IgD-negative memory B cell (primary cell): ENCODE measurements at regions not wholly inside any gene's neighbourhood (a gene's known extent, or its start where the extent isn't known, plus 50 kb on each side); places are given as distances from the start of the nearest gene placed in this dataset.
"Not testable (repeated sequence)": the region's sequence is repeated elsewhere in the genome, so short reads cannot be mapped to it uniquely, and the experiment has no call there.

Experiments
- H3K27ac Mint-ChIP-seq, 3 donors: one replicate each; pipeline ENCODE4 v1.8.0; 2020 to 2022; ENCODE audit warnings: mild to moderate bottlenecking in 3 of 3, mixed read lengths in 3 of 3, moderate library complexity in 1 of 3
- H3K27me3 Mint-ChIP-seq: one replicate; pipeline ENCODE4 v1.8.0; 2021; ENCODE audit warnings: mixed read lengths
- H3K36me3 Mint-ChIP-seq: one replicate; pipeline ENCODE4 v1.8.0; 2020; ENCODE audit warnings: mild to moderate bottlenecking, mixed read lengths
- H3K4me1 Mint-ChIP-seq, 3 donors: one replicate each; pipeline ENCODE4 v1.8.0; 2020 to 2022; ENCODE audit warnings: mixed read lengths in 3 of 3, mild to moderate bottlenecking in 1 of 3
- H3K4me3 Mint-ChIP-seq, 4 donors: one replicate each; pipeline ENCODE4 v1.8.0; 2020 to 2022; ENCODE audit warnings: mild to moderate bottlenecking in 4 of 4, mixed read lengths in 4 of 4, moderate library complexity in 3 of 4
- H3K9me3 Mint-ChIP-seq, 3 donors: one replicate each; pipeline ENCODE4 v1.8.0; 2020 to 2021; ENCODE audit warnings: mixed read lengths in 3 of 3, mild to moderate bottlenecking in 1 of 3

DNA sequence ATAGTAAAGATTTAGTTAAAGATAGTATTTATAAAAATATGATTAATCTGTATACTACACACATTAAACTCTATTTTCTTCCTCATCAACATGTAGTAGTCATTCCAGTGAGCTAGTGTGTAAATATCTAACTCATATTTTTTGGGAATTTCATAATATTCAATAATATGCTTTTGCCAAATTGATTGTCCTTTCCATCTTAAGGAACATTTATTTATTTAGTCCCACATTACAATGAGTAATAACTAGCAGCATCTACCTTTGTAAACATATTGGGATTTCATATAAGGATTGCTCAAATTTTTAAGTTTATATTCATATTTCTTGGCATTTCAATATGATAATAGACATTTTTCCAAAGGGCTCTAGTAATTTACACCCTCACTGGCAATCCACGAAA, 53.9 kb upstream of the GOLGA8B start:
- H3K4me3 Mint-ChIP-seq, result no peak overlapping the region
- H3K27me3 Mint-ChIP-seq, result no peaks in the 10 kb centered on the region
- H3K27ac Mint-ChIP-seq, result no peak overlapping the region
- H3K36me3 Mint-ChIP-seq, result no peaks in the 10 kb centered on the region
- peaks cover 2 to 8% (median 6%) of the 10 kb centered on the region in 3 donors for H3K9me3 Mint-ChIP-seq
- H3K4me1 Mint-ChIP-seq, result no peaks in the 10 kb centered on the region

DNA sequence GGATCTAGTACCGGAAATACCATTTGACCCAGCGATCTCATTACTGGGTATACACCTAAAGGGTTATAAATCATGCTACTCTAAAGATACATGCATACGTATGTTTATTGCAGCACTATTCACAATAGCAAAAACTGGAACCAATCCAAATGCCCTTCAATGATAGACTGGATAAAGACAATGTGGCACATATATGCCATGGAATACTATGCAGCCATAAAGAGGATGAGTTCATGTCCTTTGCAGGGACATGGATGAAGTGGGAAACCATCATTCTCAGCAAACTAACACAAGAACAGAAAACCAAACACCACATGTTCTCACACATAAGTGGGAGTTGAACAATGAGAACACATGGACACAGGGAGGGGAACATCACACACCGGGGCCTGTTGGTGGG, 50.2 kb upstream of the GOLGA8B start:
- H3K36me3 Mint-ChIP-seq, H3K4me1 Mint-ChIP-seq, H3K27ac Mint-ChIP-seq, H3K4me3 Mint-ChIP-seq, H3K9me3 Mint-ChIP-seq, H3K27me3 Mint-ChIP-seq: not testable (repeated sequence)
